Activated CD8-positive, alpha-beta T cell treated with anti-CD3 and anti-CD28 coated beads for 36 hours (primary cell): ENCODE measurements at regions not wholly inside any gene's neighbourhood (a gene's known extent, or its start where the extent isn't known, plus 50 kb on each side); places are given as distances from the start of the nearest gene placed in this dataset.

Experiments used
- ATAC-seq: fragments of 200-7000 bp; cut with Tn5 transposase; one replicate; pipeline ENCODE4 v1.10.0; 2021; ENCODE audit warnings: mild to moderate bottlenecking, moderate library complexity
- CTCF ChIA-PET: fragments of 350-600 bp; sonication (Branson Sonifier 250); formaldehyde crosslinking; loops from one replicate; lab custom pipeline; 2021; ENCODE audit warnings: antibody characterized with exemption; lab: Charles Lee
- POLR2A ChIA-PET: fragments of 350-600 bp; sonication (Branson Sonifier 250); formaldehyde crosslinking; loops from one replicate; lab custom pipeline; 2021; ENCODE audit warnings: antibody characterized with exemption; lab: Charles Lee
- DNase-seq: peaks from one replicate; pipeline ENCODE4 v3.0.0-alpha.2; 2020
- H3K27ac Mint-ChIP-seq: one replicate; pipeline ENCODE4 v1.8.0; 2021; ENCODE audit warnings: mild to moderate bottlenecking, mixed read lengths
- H3K27me3 Mint-ChIP-seq: one replicate; pipeline ENCODE4 v1.8.0; 2021; ENCODE audit warnings: mixed read lengths
- H3K36me3 Mint-ChIP-seq: one replicate; pipeline ENCODE4 v1.8.0; 2021; ENCODE audit warnings: low read depth, mixed read lengths
- H3K4me1 Mint-ChIP-seq: one replicate; pipeline ENCODE4 v1.8.0; 2021; ENCODE audit warnings: low read depth, mixed read lengths
- H3K4me3 Mint-ChIP-seq: one replicate; pipeline ENCODE4 v1.8.0; 2021; ENCODE audit warnings: mild to moderate bottlenecking, moderate library complexity, mixed read lengths
- H3K9me3 Mint-ChIP-seq: one replicate; pipeline ENCODE4 v1.8.0; 2021; ENCODE audit warnings: mixed read lengths
- intact Hi-C: fragments of 100-400 bp; cut with micrococcal nuclease; formaldehyde crosslinking; loops from one replicate; pipeline ENCODE4 v1.10.0; 2022
- TF ChIP-seq, protein P1 (sequence below): fragments of 200-600 bp; IDR thresholded peaks from one replicate; pipeline ENCODE4 v1.8.0; 2022; ENCODE audit warnings: antibody characterized with exemption, mild to moderate bottlenecking

DNA sequence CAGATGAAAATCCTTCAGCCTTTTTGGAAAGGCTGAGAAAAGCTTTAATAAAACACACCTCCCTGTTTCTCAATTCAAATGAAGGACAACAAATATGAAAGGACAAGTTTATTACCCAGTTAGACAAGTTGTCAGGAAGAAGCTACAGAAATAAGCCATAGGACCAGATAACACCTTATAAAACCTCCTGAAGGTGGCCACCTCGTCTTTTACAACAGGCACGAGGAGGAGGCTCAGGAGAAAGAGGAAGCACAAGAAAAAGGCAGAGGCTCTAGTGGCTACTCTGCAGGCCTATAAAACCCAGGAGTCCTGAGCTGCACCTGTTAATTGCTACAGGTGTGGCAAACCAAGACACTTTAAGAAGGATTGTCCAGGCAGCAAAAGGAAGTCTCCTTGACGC, 352.1 kb upstream of the CDH18 start:
- Mint-ChIP-seq H3K27ac (no peak overlapping the region), H3K36me3 (no peaks in the 10 kb centered on the region), H3K27me3 (no peaks in the 10 kb centered on the region), H3K9me3 (no peaks in the 10 kb centered on the region), H3K4me3 (no peak overlapping the region), H3K4me1 (no peaks in the 10 kb centered on the region)
- TF ChIP-seq, protein P1, sequence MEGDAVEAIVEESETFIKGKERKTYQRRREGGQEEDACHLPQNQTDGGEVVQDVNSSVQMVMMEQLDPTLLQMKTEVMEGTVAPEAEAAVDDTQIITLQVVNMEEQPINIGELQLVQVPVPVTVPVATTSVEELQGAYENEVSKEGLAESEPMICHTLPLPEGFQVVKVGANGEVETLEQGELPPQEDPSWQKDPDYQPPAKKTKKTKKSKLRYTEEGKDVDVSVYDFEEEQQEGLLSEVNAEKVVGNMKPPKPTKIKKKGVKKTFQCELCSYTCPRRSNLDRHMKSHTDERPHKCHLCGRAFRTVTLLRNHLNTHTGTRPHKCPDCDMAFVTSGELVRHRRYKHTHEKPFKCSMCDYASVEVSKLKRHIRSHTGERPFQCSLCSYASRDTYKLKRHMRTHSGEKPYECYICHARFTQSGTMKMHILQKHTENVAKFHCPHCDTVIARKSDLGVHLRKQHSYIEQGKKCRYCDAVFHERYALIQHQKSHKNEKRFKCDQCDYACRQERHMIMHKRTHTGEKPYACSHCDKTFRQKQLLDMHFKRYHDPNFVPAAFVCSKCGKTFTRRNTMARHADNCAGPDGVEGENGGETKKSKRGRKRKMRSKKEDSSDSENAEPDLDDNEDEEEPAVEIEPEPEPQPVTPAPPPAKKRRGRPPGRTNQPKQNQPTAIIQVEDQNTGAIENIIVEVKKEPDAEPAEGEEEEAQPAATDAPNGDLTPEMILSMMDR = no peak
- intact Hi-C loops = no loop called here
- CTCF ChIA-PET = interaction anchor here (1.3 kb wide), 1 partner anchor 14 kb away, joined by 3 read pairs; no protein-coding TSS in a partner anchor
- ATAC-seq (no peak), DNase-seq (no peak)
- POLR2A ChIA-PET = no interaction called here

DNA sequence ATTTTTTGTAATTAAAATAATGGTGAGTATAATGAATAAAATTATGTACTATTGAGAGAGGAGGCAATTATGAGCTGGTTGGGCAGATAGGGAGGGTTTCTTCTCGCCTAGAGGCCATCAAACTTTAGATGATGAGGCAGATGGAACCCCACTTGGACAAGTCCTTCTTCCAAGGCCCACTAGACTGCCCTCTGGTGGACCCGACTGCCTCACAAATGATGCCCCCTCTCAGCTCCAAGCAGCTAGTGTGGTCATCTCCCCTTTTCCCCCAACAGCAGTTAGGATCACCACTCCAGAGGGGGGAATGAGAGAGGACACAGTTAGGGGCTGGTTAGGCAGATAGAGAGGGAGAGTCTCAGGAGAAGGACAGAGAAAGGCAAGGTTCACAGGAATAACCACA, 348.0 kb upstream of the CDH18 start:
- ATAC-seq (no peak), DNase-seq (no peak)
- Mint-ChIP-seq H3K27me3 (no peaks in the 10 kb centered on the region), H3K9me3 (peaks cover 3% of the 10 kb centered on the region), H3K27ac (no peak overlapping the region), H3K4me1 (no peaks in the 10 kb centered on the region), H3K36me3 (no peaks in the 10 kb centered on the region), H3K4me3 (no peak overlapping the region)
- TF ChIP-seq, protein P1 = no peak
- CTCF ChIA-PET = no interaction called here
- POLR2A ChIA-PET = no interaction called here
- intact Hi-C loops = no loop called here

DNA sequence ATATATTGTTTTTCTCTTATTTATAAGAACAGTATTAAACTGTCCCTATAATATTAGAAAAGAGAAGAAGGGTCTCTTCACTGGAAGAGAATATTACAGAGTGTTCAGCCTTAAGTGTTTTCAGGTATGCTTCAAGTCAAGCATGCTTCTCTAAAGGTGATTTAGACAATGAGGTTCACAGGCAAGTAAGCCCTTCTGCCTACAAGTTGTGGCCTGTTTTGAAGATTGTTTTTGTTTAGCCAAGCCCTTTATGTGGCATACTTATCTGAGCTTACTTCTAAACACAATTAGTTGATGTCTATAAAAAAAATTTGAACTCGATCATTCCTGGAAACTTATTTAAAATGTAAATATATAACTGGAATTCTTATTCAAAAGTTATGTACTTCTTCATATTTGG, 343.8 kb upstream of the CDH18 start:
- no peak for ATAC-seq
- POLR2A ChIA-PET = no interaction called here
- Mint-ChIP-seq H3K4me3 (no peak overlapping the region), H3K4me1 (no peaks in the 10 kb centered on the region), H3K27ac (no peak overlapping the region), H3K36me3 (no peaks in the 10 kb centered on the region), H3K9me3 (peaks cover 4% of the 10 kb centered on the region), H3K27me3 (no peaks in the 10 kb centered on the region)
- intact Hi-C loops = no loop called here
- no peak for DNase-seq
- TF ChIP-seq, protein P1 = no peak
- CTCF ChIA-PET = no interaction called here

DNA sequence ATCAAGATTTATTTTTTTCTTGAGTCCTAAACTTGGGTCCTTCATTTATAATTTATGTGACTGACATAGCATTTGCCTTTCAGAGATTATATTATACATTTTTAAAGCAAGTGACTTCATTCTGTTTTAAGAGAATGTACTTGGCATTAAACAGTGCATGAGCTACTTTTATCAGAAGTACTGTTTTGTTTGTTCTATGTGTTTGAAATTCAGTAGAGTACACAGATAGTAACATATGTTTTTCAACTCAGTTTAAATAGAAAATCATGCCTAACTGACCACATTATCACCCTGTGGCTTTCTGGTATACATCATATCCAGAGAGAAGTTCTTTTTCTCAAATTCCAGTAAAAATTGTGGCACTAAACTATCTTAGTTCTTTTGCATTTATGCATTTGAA, 335.3 kb upstream of the CDH18 start:
- no peaks in the 10 kb centered on the region for H3K36me3 Mint-ChIP-seq
- ATAC-seq (no peak), DNase-seq (no peak)
- H3K4me1 Mint-ChIP-seq = no peaks in the 10 kb centered on the region
- H3K27me3 Mint-ChIP-seq = no peaks in the 10 kb centered on the region
- no peak overlapping the region for H3K27ac Mint-ChIP-seq
- ChIA-PET CTCF (no interaction called here), POLR2A (no interaction called here)
- TF ChIP-seq, protein P1 = no peak
- no peak overlapping the region for H3K4me3 Mint-ChIP-seq
- intact Hi-C loops = no loop called here
- peaks cover 7% of the 10 kb centered on the region for H3K9me3 Mint-ChIP-seq

DNA sequence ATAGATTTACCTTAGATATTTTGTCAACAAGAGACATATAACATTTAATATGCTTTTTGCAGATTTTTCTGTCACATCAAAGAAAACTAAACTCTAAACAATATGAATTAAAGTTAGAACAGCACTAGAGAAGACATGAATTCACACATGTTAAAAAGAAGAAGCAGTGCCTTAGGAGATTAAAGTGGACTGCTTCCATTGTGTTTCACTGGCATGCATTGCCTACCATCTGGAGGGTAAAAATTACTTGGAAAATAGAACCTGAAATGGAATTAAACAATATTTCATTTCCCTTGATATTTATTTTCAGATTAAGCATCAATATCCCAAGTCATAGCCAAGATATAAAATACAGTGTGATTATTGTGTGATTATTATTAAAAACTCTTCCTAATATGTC, 319.4 kb upstream of the CDH18 start:
- DNase-seq (no peak), ATAC-seq (no peak)
- intact Hi-C loops = no loop called here
- Mint-ChIP-seq H3K4me3 (no peak overlapping the region), H3K36me3 (no peaks in the 10 kb centered on the region), H3K9me3 (peaks cover 15% of the 10 kb centered on the region), H3K4me1 (no peaks in the 10 kb centered on the region), H3K27ac (no peak overlapping the region), H3K27me3 (no peaks in the 10 kb centered on the region)
- POLR2A ChIA-PET = no interaction called here
- TF ChIP-seq, protein P1 = no peak
- CTCF ChIA-PET = no interaction called here
